ENCODE measurements at regions not wholly inside any gene's neighbourhood (a gene's known extent, or its start where the extent isn't known, plus 50 kb on each side); places are given as distances from the start of the nearest gene placed in this dataset.

DNA sequence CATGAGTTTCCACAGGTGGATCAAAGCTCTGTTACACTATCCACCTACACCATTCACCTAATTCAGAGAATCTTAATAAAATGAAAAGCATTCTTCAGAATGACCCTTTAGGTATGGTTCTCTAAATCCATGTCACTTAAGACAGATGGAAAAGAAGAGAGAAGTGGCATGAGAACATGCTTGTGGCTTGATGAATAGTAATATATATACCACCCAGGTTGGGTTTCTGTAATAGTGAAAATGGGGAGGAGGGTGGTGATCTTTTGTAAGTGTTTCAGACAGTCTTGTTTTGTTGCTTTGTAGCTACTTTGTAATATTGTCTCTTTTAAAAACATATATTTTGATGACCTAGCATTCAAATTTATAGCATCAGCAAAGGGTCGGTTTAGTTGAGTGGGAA, 469.8 kb downstream of the USP25 start:
- TF ChIP-seq CTCF (IDR thresholded peaks at IDR 0.05 in 4 of 5, conservative IDR thresholded peaks at IDR 0.05 in 1 of 5) (no peak), POLR2A (IDR thresholded peaks at IDR 0.05) (no peak)

Measured in gastrocnemius medialis (tissue), 4 donors.